Activated CD4-positive, CD25-positive, alpha-beta regulatory T cell treated with anti-CD3 and anti-CD28 coated beads, Interleukin-2, amount 50 U/mL, for 16 hours (primary cell): ENCODE measurements at regions not wholly inside any gene's neighbourhood (a gene's known extent, or its start where the extent isn't known, plus 50 kb on each side); places are given as distances from the start of the nearest gene placed in this dataset.
A peak's percentile ranks its signal among the peaks of the same experiment; 100 is the strongest.

Source experiments
- DNase-seq: peaks from one replicate; pipeline ENCODE4 v3.0.0-alpha.2; 2020; ENCODE audit warnings: low read depth, low spot score

DNA sequence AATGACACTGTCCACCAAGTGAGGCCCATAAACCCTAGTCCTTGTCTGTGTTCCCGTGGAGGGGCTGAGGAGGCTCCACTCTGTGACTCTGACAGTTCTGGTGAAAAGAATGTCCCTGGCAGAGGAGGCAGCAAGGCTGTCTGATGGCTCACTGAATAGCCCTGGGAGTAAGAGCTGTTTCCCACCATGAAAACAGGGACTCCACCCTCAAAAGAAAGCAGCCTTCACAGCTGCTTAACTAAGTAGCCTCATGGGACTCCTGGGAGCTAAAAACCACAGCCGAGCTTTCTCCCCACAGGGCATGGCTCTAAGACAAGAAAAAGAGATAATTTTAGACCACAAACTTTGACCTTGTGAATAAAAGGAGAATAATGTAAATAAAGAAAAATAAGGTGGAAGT, 135.1 kb upstream of the FRY start:
- no peak for DNase-seq

DNA sequence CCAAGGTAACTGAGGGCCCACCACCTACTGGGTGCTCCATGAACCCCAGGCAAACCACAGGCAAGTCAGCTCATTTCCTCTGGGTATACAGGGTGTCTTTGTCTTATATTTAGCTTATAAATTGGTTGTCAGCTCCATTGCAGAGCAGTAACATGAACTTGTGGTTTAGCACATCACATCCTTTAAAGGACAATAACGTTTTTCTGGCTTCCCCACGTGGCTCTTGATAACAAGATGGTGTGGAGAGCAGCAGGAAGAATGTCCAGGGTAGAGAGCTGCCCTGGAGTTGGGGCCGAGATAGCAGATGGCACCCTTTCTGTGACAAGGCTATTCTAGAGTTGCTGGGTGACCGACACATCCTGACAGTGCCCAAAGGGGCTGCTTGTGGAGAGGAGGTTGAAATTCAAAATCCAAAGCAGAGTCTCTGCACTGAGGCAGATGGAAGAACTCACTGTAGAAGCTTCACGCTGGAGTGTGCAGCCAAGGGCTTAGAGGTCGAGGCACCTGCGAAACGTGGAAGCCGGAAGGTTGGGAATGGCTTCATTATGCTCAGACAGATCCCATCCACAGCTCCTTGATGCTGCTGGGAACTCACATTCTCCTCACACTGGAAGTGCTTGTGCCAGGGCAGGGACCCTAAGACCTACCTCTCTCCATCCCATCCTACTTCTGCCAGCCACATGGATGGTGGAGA, 133.0 kb upstream of the FRY start:
- DNase-seq: no peak

DNA sequence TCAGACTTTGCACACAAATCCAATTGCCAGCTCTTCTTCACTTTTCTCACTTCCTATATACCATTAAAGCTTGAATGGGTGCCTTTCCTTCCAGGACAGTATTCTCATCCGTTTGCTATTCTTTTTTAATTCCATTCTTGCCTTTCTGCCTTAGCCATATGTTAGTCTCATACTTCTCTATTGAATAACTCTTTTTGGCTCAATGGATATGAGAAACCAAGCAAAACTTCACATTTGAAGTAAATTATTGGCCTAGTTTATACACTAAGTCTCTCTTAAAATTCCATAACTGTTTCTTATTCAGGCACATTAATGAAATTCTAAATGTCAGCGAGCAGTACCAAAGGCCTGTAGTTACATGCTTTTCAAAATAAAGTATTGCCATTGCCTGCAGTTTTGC, 129.6 kb upstream of the FRY start:
- DNase-seq: no peak

DNA sequence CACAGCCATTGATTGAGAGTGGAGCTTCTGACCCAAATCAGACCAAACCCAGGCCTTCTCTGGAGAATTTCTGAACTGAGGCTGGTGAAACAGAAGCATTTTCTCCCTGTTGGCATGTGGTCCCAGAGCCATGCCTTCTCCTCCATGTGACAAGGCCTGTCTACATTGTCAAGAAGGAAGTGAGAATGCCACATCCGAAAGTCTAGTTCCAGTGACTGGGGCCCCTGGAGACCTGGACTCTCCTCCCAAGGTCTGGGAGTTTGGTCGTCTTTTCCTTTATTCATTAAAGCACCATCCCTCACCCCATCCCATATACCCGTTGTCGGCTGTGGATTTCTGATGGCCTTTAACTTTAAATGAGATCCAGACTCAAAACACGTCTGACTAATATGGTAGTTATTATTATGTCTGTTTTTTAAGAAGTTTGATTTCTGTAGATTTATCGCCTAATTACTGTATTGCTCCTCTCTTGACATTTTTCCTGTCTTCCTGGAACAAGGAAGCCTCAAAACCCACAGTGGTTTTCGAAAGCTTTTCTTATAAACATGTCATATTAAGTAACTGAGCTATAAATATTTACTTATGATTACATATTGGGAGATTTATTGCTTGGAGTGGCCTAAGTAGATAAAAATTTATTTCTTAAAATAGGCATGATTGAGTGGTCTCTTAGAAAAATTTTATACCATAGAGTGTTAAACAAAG, 128.3 kb upstream of the FRY start:
- DNase-seq: no peak

DNA sequence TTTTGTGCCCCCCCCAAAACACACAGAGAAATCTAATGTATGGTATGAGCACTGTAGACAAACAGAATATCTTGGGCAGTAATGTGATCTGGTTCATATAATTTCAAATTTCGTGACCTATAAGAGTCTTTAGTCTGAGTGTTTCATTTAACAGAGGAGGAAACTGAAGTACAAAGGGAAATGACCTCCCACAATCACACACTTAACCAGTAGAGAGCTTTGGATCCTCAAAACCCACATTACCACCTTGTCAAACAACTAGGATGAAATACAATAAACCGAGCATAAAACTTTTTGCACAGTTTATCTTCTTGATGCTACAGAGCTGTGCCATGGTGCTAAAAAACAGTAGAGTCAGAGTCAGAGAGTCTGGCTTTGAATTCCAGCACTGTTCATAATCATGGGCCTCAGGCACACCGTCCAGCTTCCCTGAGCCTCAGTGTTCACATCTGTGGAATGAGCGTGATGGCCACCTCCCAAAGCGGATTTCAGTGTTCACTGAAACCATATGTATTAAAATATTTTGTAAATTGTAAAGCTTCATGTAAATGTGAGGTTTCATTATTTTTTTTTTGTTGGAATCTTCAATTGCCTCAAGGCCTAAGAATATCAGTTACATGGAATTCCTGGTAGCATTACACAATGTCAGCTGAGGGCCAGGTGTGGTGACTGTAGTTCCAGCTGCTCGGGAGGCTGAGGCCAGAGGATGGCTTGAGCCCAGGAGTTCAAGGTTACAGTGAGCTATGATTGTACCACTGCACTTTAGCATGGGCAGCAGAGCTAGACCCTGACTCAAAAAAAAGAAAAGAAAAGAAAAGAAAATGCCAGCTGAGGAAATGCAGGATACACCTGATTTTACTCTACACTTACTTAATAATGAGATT, 126.4 kb upstream of the FRY start:
- DNase-seq: no peak

DNA sequence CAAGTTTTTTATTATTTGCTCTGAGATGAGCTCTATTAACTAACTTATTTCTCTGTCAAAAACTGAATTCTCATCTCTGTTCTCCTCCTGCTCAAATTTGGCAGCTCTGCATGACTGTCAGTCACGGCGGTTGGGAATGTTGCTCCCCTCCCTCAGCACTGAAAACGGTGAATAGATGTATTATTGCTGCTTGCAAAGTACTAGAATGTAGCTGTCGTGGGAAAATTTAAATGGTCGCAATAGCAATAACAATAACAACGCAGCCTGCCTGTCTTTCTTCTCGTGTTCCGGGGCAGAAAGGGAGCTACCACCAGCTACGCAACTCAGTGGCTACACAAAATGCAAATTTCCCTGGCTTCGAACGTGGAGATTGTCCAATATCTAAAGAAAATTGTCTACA, 125.6 kb upstream of the FRY start:
- no peak for DNase-seq

DNA sequence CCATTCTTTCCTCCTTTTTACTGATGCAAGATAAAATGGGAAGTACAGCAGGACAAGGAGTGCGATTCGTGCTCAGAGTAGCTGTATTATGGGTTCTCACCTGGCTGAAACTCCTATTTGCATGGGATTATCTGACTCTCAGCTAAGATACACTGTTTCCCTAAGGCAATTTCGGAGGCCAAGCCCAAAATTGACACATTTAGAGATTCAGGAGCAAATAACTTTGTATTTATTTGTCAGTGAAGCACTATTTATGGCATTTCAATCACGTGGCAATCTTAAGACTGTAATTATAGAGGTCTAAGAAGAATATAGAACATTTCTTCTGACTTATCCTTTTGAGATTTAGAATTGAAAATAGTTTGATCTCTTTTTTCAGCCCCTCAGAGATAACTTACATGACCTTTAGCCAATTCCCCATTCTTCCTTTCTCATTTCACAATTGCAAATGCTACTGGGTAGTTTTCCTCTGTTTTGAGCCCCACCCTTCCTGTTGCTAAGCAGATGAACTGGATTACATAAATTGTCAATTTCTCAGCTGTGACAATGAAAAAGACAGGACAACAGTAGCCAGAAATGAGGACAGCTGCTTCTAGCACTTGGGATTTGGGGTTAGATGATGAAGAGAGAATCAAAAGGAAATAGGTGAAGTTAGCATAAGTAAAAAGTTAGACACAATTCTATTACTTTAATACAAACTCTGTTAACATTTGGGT, 122.7 kb upstream of the FRY start:
- no peak for DNase-seq

DNA sequence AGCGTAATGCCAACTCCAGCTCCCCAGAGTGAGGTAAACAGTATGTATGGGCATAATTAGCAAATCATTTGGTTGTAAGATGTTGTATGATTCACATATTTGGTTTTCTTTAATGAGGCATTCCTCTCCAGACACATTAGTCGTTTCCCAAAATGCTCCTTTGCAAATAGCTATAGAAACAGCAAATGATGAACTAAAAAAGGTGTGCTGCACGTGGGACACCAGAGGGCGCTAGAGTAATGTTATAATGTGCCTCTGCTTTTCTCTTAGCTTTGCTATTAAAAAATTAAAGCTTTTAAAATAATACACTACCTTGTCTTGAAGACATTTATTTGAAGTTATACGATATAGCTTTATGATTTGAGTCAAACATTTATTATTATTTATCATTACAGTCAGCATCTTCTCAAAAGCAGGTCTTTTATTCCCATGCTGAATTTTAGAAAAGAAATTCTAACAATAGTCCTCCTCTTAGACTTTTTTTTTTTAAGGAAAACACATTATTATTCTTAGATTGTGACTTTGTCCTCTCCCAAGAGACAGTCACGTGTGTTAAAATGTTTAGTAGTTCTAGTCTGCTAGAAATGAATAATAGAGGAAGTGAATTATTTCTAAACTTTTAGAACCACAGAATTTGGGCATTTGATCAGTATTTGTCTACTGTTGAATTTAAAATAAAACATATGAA, 121.6 kb upstream of the FRY start:
- DNase-seq: peak; percentile 5

DNA sequence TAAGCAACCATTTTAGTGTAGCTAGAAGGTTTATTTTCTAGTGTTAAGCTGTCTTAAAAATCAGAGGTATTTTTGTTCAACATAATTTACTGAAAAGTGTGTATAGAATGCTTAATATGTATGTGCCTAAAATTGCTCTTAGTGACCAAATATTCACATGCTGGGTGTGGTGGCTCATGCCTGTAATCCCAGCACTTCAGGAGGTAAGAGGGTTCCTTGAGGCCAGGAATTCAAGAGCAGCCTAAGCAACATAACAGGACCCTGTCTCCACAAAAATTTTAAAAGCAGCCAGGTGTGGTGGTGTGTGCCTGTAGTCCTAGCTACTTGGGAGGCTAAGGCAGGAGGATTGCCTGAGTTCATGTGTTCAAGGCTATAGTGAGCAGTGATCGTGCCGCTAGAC, 120.9 kb upstream of the FRY start:
- no peak for DNase-seq

DNA sequence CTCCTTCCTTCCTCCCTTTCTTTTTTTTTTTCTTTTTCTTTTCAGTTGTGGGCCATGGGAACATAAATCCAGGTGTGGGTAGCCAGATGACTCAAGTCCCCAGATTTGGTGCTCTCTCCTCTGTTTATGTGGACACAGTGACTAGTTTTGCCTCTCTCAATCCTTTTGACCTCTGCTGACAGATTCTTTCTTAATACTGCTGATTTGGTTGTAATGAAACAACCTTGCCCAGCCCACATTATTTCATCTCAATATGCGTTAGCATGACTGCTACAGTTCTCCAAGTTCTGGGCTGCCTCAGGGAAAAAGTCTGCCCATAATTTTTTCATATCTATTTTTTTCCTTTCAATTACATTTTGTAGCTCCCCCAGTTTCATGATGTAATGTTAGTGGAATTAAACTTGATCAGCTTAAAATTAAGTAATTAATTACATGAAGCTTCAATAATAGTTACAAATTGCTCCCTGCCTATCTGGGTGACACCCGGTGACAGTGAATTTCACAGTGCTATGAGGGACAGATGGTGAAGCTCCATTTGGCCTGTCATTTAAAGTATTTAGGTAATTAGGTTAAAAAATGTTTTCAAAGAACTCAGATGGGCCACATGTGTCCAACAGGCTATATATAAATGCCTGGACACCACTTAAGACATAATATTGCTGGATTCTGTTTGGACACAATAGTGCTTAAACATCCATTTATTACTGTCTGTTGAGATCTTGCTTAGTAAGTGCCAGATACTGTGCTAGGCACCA, 118.8 kb upstream of the FRY start:
- no peak for DNase-seq

DNA sequence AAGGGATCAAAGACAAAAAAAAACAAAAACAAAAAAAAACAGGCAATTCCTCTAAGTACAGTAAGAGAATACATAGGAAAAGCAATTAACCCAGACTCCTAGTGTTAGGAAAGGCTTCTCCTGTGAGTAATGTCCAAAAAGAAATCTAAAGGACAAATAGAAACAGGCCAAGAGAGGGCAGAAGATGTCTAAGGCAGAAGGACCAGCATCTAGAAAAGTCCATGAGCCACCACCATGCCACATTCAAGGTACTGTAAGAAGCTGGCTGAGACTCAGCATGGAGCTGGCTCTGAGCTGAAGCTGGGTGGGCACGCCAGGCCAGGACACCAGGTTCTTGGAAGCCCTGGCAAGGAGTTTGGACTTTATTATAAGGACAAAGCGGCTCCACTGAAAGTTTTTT, 118.1 kb upstream of the FRY start:
- DNase-seq: no peak

DNA sequence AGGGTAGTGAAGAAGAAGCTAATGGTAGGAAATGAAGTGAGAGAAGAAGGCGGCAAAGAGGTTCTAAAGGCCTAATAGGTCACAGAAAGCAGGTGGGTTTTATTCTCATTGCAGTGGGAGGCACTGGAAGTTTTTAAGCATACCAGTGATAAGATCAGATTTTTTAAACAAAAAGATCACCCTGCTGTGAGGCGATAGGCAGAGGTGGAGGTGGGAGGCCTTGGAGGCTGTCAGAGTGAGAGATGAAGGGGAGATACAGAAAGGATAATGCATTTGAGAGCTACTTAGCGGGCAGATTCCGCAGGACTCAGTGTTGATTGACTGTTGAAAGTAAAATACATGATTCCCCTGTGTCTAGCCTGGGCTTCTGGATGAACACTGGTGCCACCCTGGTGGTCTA, 116.7 kb upstream of the FRY start:
- DNase-seq: no peak

DNA sequence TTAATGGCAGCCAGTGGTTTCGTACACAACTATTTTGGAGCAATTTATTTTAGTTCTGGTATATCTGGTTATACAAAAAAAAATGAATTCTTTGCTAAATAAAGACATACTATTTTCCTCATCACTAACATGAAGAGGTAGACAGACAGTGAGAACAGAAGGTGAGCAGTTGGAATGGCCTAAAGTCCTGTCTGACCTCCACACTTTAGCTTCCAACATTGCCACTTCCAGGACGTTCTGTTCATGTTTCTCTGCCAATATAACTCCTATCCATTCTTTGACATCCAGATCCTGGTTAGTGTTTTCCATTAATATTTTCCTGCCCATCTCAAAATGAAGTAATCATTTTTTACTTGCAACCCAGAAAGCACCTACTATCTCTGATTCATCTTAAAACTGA, 112.9 kb upstream of the FRY start:
- no peak for DNase-seq

DNA sequence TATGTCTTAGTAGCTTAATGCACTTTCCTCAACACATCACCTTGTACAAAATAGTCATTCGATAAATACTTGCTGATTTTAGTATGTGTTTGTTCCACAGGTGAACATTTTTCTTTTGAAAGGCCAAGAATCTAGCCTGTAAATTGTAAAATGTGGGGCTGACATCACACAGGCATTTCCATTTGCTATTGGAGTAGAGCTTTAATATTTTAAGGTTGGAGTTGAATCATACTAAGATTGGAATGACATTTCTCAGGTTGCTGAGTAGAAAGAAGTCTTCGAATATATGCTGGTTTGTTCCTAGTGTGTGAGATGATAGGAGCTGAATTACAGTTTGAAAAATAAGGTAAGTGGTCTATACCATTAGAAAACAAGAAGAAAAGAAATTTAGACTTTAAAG, 112.3 kb upstream of the FRY start:
- no peak for DNase-seq

DNA sequence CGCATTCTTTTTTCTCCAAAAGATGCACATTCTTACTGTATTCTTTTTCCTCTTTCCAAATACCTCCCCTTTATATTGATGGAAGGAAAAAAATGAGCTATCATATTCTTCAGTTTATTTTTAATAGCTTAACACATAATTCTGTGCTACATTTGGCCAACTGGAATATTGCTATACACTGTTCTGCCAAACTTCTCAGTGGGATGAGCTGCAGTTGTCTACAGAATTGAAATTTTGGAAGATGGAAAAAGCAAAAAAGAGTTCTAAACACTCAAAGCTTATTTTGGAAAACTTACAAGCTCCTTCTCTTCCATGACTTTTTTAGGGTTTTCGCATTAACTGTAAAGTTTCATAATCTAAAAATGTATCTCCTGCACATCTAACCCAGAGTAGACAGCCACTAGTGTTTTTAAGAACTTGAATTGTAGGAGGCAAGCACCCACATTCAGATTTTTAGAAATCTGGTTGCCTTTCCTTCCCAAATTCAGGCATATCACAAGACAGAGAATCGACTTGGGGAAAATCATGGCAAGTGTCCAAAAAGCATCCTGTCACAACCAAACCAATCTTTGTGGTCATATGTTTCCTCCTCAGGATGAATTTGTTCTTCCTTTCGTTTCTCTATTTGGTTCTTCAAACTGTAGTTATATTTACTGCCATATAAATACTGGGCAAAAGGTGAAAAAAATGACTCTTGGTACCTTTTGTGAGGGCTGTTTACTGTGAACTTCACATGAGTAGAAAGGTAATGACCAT, 111.4 kb upstream of the FRY start:
- DNase-seq: no peak

DNA sequence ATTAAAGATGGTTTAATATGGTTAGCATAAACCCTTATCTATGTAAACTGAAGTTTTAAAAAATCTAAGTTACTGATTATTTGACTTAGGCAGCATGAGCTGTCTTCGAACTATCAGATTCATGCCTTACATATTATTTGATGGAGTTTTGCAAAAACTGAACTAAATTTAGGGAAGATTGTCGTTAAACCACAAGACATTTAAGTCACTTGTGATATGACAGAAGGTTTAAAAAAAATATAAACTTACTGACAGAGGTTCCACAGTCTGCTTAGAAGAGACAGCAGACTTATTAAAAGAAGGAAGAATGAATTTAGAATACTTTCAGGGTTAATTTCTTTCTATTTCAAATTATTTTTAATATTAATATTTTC, 110.9 kb upstream of the FRY start:
- DNase-seq: no peak

DNA sequence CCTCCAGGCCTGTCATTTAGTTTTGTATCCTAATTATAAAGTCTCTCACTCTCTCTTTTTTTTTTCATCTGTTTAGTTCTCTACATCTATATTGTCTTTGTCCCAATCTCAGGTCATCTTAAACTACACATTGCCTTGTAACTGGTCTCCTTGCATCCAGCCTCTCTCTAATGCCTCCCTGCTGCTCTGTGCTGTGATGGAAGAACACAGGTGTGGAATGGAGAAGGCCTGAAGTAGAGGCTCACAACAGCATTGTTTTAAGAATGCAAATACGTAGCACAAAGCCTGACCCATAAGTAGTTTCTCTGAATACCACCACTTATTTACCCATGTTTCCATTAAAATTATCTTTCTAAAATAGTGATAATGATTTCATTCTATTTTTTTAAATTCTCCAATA, 108.8 kb upstream of the FRY start:
- no peak for DNase-seq

DNA sequence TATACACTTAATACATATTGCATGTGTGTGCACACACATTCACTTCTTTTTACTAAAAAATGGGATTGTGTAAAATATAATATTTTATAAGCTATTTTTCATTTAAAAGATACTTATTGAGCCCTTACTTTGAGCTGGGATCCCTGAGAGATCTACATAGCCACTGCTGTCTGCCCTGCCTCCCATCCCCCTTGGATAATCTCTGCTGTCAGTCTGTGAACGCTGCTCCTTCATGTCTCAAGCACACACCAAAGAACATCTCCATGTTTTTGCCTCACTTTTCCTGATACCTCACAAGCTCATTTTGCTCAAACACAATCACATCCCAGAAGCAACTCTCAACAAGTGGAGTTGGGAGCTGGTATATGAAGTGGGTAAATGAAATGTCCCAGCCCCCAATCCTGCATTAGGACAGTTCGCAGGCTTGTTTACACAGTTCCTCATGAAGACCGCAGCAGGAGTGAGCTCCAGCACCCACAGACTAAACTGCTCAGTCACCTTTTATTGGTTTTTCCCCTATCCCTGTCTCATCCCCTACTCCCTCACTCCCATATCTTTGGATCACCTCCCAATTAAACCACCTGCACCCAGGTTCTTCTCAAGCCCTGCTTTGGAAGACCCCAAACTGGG, 108.3 kb upstream of the FRY start:
- no peak for DNase-seq

DNA sequence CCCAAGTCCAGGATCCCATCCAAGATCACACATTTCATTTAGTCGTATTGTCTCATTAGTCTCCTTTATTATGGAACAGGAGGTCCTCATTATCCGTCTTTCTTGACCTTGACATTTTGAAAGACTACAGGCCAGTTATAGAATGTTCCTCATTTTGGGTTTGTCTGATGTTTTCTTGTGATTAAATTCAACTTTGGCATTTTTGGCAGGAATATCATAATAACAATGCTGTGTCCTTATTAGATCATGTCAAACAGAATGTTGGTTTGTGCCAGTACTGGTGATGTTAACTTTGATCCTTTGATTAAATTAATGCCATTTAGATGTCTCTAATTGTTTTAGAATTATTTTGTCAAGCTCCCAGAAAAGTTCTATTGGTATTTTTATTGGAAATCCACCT, 106.5 kb upstream of the FRY start:
- DNase-seq: no peak

DNA sequence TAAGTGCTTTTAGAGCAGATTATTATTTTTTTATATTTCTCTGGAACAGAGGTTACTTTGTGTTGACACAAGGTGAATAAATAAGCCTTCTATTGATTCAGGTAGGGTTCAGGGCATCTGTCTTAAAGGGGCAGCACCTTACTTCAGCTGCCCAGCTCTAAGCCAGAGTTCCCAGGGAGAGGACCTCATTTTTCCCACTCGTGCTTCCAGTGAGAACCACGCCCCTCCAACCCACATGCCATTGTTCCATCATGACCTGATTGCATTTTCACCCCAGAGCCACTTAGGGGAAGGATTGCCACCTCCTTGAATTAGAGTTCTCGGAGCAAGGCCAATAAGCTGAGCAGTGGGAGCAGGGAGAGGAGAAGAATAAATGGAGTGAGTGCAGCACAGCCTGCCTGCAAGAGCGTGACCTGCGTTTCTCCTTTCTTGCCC, 104.3 kb upstream of the FRY start:
- no peak for DNase-seq
